ENCODE measurements at regions not wholly inside any gene's neighbourhood (a gene's known extent, or its start where the extent isn't known, plus 50 kb on each side); places are given as distances from the start of the nearest gene placed in this dataset.
A peak's percentile ranks its signal among the peaks of the same experiment; 100 is the strongest.

- Histone ChIP-seq H3K4me3 (ENCODE audit: low read depth in 1 of 3, low read length in 3 of 3) (no peak overlapping the region), H3K27me3 (ENCODE audit: control insufficient read depth in 3 of 3, insufficient read depth in 3 of 3, low read length in 3 of 3) (no peaks in the 10 kb centered on the region), H3K9me3 (ENCODE audit: control insufficient read depth in 2 of 2, insufficient read depth in 1 of 2, low read depth in 1 of 2, low read length in 1 of 2) (no peaks in the 10 kb centered on the region), H3K4me1 (ENCODE audit: control insufficient read depth in 3 of 3, insufficient read depth in 2 of 3, low read depth in 1 of 3, low read length in 2 of 3) (no peaks in the 10 kb centered on the region), H3K27ac (ENCODE audit: low read depth in 1 of 3, low read length in 2 of 3) (no peak overlapping the region), H3K36me3 (ENCODE audit: control insufficient read depth in 3 of 3, insufficient read depth in 2 of 3, low read depth in 1 of 3, low read length in 3 of 3) (no peaks in the 10 kb centered on the region)
- DNase-seq: no peak
- WGBS, 3 donors: 69 to 79% (median 72%) methylated on average over 4 of the region's 4 CpGs
- FAIRE-seq: no peak
Observed at GRCh38 chr4:176970853-176971252, 178.1 kb upstream of the VEGFC start.

GRCh38 chr4:176971576-176972115, 178.9 kb upstream of the VEGFC start:
- Histone ChIP-seq H3K36me3 (ENCODE audit: control insufficient read depth in 3 of 3, insufficient read depth in 2 of 3, low read depth in 1 of 3, low read length in 3 of 3) (no peaks in the 10 kb centered on the region), H3K4me1 (ENCODE audit: control insufficient read depth in 3 of 3, insufficient read depth in 2 of 3, low read depth in 1 of 3, low read length in 2 of 3) (no peaks in the 10 kb centered on the region), H3K4me3 (ENCODE audit: low read depth in 1 of 3, low read length in 3 of 3) (no peak overlapping the region), H3K27me3 (ENCODE audit: control insufficient read depth in 3 of 3, insufficient read depth in 3 of 3, low read length in 3 of 3) (no peaks in the 10 kb centered on the region), H3K27ac (ENCODE audit: low read depth in 1 of 3, low read length in 2 of 3) (no peak overlapping the region), H3K9me3 (ENCODE audit: control insufficient read depth in 2 of 2, insufficient read depth in 1 of 2, low read depth in 1 of 2, low read length in 1 of 2) (no peaks in the 10 kb centered on the region)
- FAIRE-seq (no peak), DNase-seq (no peak)
- 79 to 86% (median 82%) methylated on average over 7 of the region's 7 CpGs for WGBS, 3 donors

DNA sequence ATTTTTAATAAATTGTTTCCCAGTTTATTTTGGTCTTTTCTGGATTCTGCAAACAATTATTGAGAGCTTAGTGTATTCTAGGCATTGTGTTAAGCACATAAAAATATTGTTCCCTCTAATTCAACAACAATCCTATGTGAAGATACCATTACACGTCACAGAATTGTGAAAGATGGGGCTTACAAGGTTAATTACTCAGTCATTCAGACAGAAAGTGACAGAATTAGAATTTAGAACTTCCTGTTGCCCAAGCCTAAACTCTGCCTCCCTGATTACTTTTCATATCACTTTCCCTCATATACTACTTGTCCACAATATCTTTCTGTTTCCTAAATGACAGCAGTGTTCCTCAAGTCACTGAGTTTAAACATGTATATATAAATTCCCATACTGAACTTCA, 186.7 kb upstream of the VEGFC start:
- no peak for FAIRE-seq
- WGBS, 3 donors: 55 to 68% (median 58%) methylated on average over 1 of the region's 1 CpG

GRCh38 chr4:176981074-176981473, 188.4 kb upstream of the VEGFC start:
- DNase-seq: no peak
- H3K4me1 ChIP-seq (ENCODE audit: control insufficient read depth in 3 of 3, insufficient read depth in 2 of 3, low read depth in 1 of 3, low read length in 2 of 3): no peaks in the 10 kb centered on the region
- no peak overlapping the region for H3K4me3 ChIP-seq (ENCODE audit: low read depth in 1 of 3, low read length in 3 of 3)
- H3K36me3 ChIP-seq (ENCODE audit: control insufficient read depth in 3 of 3, insufficient read depth in 2 of 3, low read depth in 1 of 3, low read length in 3 of 3): no peaks in the 10 kb centered on the region
- no peaks in the 10 kb centered on the region for H3K27me3 ChIP-seq (ENCODE audit: control insufficient read depth in 3 of 3, insufficient read depth in 3 of 3, low read length in 3 of 3)
- no peaks in the 10 kb centered on the region for H3K9me3 ChIP-seq (ENCODE audit: control insufficient read depth in 2 of 2, insufficient read depth in 1 of 2, low read depth in 1 of 2, low read length in 1 of 2)
- FAIRE-seq: no peak
- H3K27ac ChIP-seq (ENCODE audit: low read depth in 1 of 3, low read length in 2 of 3): peak overlapping the region in 1 of 3 donors; percentile 66

More for the DNA sequence above, 186.7 kb upstream of the VEGFC start:
- Histone ChIP-seq H3K36me3 (ENCODE audit: control insufficient read depth in 3 of 3, insufficient read depth in 2 of 3, low read depth in 1 of 3, low read length in 3 of 3) (no peaks in the 10 kb centered on the region), H3K9me3 (ENCODE audit: control insufficient read depth in 2 of 2, insufficient read depth in 1 of 2, low read depth in 1 of 2, low read length in 1 of 2) (no peaks in the 10 kb centered on the region), H3K27me3 (ENCODE audit: control insufficient read depth in 3 of 3, insufficient read depth in 3 of 3, low read length in 3 of 3) (no peaks in the 10 kb centered on the region), H3K4me1 (ENCODE audit: control insufficient read depth in 3 of 3, insufficient read depth in 2 of 3, low read depth in 1 of 3, low read length in 2 of 3) (no peaks in the 10 kb centered on the region), H3K27ac (ENCODE audit: low read depth in 1 of 3, low read length in 2 of 3) (no peak overlapping the region), H3K4me3 (ENCODE audit: low read depth in 1 of 3, low read length in 3 of 3) (no peak overlapping the region)
- no peak for DNase-seq

DNA sequence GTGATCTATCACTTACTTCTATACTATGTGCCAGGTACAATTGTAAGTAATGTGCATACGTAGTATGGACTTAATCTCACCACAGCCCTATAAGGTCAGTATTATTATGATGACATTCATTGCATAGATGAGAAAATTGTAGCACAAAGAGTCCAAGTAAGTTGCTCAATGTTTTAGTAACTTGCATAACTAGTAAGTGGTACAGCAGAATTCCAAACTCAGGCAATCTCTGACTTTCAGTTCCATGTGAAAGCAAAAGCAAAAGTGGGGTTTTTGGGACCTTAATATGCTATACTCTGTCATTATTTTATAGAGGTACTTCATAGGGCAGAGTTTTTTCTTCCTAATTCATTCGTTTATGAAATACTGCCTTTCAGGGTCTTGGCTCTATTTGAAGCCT, 188.8 kb upstream of the VEGFC start:
- 56 to 70% (median 61%) methylated on average over 2 of the region's 2 CpGs for WGBS, 3 donors
- no peak for FAIRE-seq

DNA sequence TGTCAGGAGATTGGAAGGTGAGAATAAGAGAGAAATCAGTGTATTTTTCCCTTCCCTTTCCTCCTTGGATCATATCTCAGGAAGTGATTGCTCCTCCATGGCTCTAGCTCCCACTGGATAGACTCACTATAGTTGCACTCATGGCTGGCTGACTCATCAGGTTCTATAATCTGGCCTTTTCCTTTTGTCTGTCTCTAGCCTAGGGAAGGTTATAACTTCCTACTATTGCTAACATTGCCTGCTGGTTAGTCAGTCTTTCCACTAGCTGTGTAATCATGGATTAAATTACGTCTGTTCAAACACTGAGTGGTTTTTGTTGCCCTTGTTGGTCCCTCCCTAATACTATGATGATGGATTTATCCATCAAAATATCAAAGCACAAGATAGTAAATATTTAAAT, 195.5 kb upstream of the VEGFC start:
- no peaks in the 10 kb centered on the region for H3K27me3 ChIP-seq (ENCODE audit: control insufficient read depth in 3 of 3, insufficient read depth in 3 of 3, low read length in 3 of 3)
- peak in 1 of 2 donors; percentile 2 for DNase-seq
- H3K4me1 ChIP-seq (ENCODE audit: control insufficient read depth in 3 of 3, insufficient read depth in 2 of 3, low read depth in 1 of 3, low read length in 2 of 3): no peaks in the 10 kb centered on the region
- 4 to 25% (median 5%) methylated on average over 1 of the region's 1 CpG for WGBS, 3 donors
- no peaks in the 10 kb centered on the region for H3K36me3 ChIP-seq (ENCODE audit: control insufficient read depth in 3 of 3, insufficient read depth in 2 of 3, low read depth in 1 of 3, low read length in 3 of 3)
- no peaks in the 10 kb centered on the region for H3K9me3 ChIP-seq (ENCODE audit: control insufficient read depth in 2 of 2, insufficient read depth in 1 of 2, low read depth in 1 of 2, low read length in 1 of 2)
- no peak overlapping the region for H3K4me3 ChIP-seq (ENCODE audit: low read depth in 1 of 3, low read length in 3 of 3)
- FAIRE-seq: no peak
- H3K27ac ChIP-seq (ENCODE audit: low read depth in 1 of 3, low read length in 2 of 3): no peak overlapping the region

More for the DNA sequence above, 188.8 kb upstream of the VEGFC start:
- no peak for DNase-seq
- no peak overlapping the region for H3K4me3 ChIP-seq (ENCODE audit: low read depth in 1 of 3, low read length in 3 of 3)
- H3K36me3 ChIP-seq (ENCODE audit: control insufficient read depth in 3 of 3, insufficient read depth in 2 of 3, low read depth in 1 of 3, low read length in 3 of 3): no peaks in the 10 kb centered on the region
- no peak overlapping the region for H3K27ac ChIP-seq (ENCODE audit: low read depth in 1 of 3, low read length in 2 of 3)
- H3K4me1 ChIP-seq (ENCODE audit: control insufficient read depth in 3 of 3, insufficient read depth in 2 of 3, low read depth in 1 of 3, low read length in 2 of 3): no peaks in the 10 kb centered on the region
- H3K27me3 ChIP-seq (ENCODE audit: control insufficient read depth in 3 of 3, insufficient read depth in 3 of 3, low read length in 3 of 3): no peaks in the 10 kb centered on the region
- no peaks in the 10 kb centered on the region for H3K9me3 ChIP-seq (ENCODE audit: control insufficient read depth in 2 of 2, insufficient read depth in 1 of 2, low read depth in 1 of 2, low read length in 1 of 2)

- Histone ChIP-seq H3K27ac (ENCODE audit: low read depth in 1 of 3, low read length in 2 of 3) (no peak overlapping the region), H3K4me1 (ENCODE audit: control insufficient read depth in 3 of 3, insufficient read depth in 2 of 3, low read depth in 1 of 3, low read length in 2 of 3) (no peaks in the 10 kb centered on the region), H3K36me3 (ENCODE audit: control insufficient read depth in 3 of 3, insufficient read depth in 2 of 3, low read depth in 1 of 3, low read length in 3 of 3) (no peaks in the 10 kb centered on the region), H3K27me3 (ENCODE audit: control insufficient read depth in 3 of 3, insufficient read depth in 3 of 3, low read length in 3 of 3) (no peaks in the 10 kb centered on the region), H3K9me3 (ENCODE audit: control insufficient read depth in 2 of 2, insufficient read depth in 1 of 2, low read depth in 1 of 2, low read length in 1 of 2) (no peaks in the 10 kb centered on the region), H3K4me3 (ENCODE audit: low read depth in 1 of 3, low read length in 3 of 3) (no peak overlapping the region)
- no peak for DNase-seq
- FAIRE-seq: no peak
- 66 to 87% (median 84%) methylated on average over 1 of the region's 1 CpG for WGBS, 3 donors
Observed at GRCh38 chr4:176989186-176989585, 196.5 kb upstream of the VEGFC start.

DNA sequence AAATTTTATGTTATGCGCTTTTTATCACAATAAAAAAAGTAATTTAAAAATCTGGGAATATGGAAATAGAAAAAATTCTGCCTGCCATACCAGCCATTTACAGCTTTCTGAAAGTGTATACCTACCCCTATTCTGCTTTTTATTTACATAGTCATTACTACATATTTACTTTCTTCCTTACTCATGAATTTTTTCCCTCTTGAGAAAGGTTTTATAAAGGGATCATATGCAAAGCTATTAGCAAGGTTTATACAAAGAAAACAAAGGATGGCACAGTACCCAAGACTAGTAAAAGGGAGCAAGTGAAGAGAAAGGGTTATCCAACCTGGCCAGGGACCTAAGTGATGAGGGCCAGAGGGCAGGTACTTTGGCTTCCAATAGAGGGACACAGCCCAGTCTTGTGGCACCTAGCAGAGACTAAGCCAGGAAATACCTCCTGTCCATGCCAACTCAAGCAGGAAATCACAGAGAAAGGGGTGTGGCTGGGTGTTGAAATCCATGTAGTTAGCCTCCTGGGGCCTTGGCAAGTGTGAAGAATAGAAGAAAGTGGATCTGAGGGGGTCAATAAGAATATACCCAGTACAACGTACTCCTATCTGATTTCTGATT, 207.3 kb upstream of the VEGFC start:
- Histone ChIP-seq H3K9me3 (ENCODE audit: control insufficient read depth in 2 of 2, insufficient read depth in 1 of 2, low read depth in 1 of 2, low read length in 1 of 2) (no peaks in the 10 kb centered on the region), H3K4me1 (ENCODE audit: control insufficient read depth in 3 of 3, insufficient read depth in 2 of 3, low read depth in 1 of 3, low read length in 2 of 3) (no peaks in the 10 kb centered on the region), H3K27ac (ENCODE audit: low read depth in 1 of 3, low read length in 2 of 3) (no peak overlapping the region), H3K4me3 (ENCODE audit: low read depth in 1 of 3, low read length in 3 of 3) (no peak overlapping the region), H3K36me3 (ENCODE audit: control insufficient read depth in 3 of 3, insufficient read depth in 2 of 3, low read depth in 1 of 3, low read length in 3 of 3) (no peaks in the 10 kb centered on the region), H3K27me3 (ENCODE audit: control insufficient read depth in 3 of 3, insufficient read depth in 3 of 3, low read length in 3 of 3) (no peaks in the 10 kb centered on the region)
- DNase-seq (no peak), FAIRE-seq (no peak)
- WGBS, 3 donors: 55 to 78% (median 60%) methylated on average over 2 of the region's 2 CpGs

Data from small intestine (tissue), 7 donors.